Fibroblast of lung (primary cell): ENCODE measurements at regions not wholly inside any gene's neighbourhood (a gene's known extent, or its start where the extent isn't known, plus 50 kb on each side); places are given as distances from the start of the nearest gene placed in this dataset.

Experiments used
- EZH2 ChIP-seq: IDR thresholded peaks from 2 replicates; pipeline ENCODE4 v1.5.1; 2012; ENCODE audit warnings: low read length, control low read depth, mild to moderate bottlenecking; ENCODE audit errors: missing control alignments
- TF ChIP-seq, protein P1 (sequence below), 2 donors: IDR thresholded peaks in 1 of 2; conservative IDR thresholded peaks in 1 of 2; 1 replicate in 1 of 2; 2 replicates in 1 of 2; pipeline ENCODE4 v1.5.1; 2011 to 2012; ENCODE audit warnings: low read length in 2 of 2, control low read depth in 1 of 2, inconsistent platforms in 1 of 2, low read depth in 1 of 2, mild to moderate bottlenecking in 1 of 2

- TF ChIP-seq, protein P1, sequence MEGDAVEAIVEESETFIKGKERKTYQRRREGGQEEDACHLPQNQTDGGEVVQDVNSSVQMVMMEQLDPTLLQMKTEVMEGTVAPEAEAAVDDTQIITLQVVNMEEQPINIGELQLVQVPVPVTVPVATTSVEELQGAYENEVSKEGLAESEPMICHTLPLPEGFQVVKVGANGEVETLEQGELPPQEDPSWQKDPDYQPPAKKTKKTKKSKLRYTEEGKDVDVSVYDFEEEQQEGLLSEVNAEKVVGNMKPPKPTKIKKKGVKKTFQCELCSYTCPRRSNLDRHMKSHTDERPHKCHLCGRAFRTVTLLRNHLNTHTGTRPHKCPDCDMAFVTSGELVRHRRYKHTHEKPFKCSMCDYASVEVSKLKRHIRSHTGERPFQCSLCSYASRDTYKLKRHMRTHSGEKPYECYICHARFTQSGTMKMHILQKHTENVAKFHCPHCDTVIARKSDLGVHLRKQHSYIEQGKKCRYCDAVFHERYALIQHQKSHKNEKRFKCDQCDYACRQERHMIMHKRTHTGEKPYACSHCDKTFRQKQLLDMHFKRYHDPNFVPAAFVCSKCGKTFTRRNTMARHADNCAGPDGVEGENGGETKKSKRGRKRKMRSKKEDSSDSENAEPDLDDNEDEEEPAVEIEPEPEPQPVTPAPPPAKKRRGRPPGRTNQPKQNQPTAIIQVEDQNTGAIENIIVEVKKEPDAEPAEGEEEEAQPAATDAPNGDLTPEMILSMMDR (conservative IDR thresholded peaks at IDR 0.05 in 1 of 2, IDR thresholded peaks at IDR 0.05 in 1 of 2; ENCODE audit: low read depth in 1 of 2, low read length in 2 of 2) = no peak
- no peak for TF ChIP-seq EZH2
Observed at GRCh38 chr16:60684002-60684401, 1352.2 kb downstream of the CDH8 start.
